Activated CD4-positive, alpha-beta T cell treated with anti-CD3 and anti-CD28 coated beads, Interleukin-2, amount 10 ng/mL, durations not matched to agents 7 days and 5 days (primary cell): ENCODE measurements at regions not wholly inside any gene's neighbourhood (a gene's known extent, or its start where the extent isn't known, plus 50 kb on each side); places are given as distances from the start of the nearest gene placed in this dataset.
"Not testable (repeated sequence)": the region's sequence is repeated elsewhere in the genome, so short reads cannot be mapped to it uniquely, and the experiment has no call there.

ENCODE experiments used
- CTCF ChIA-PET: fragments of 350-600 bp; sonication (Branson Sonifier 250); formaldehyde crosslinking; loops from one replicate; lab custom pipeline; 2021; ENCODE audit warnings: antibody characterized with exemption; lab: Charles Lee
- POLR2A ChIA-PET: fragments of 350-600 bp; sonication (Branson Sonifier 250); formaldehyde crosslinking; loops from one replicate; lab custom pipeline; 2021; ENCODE audit warnings: antibody characterized with exemption; lab: Charles Lee
- DNase-seq: peaks from one replicate; pipeline ENCODE4 v3.0.0-alpha.2; 2020
- H3K27ac Mint-ChIP-seq: one replicate; pipeline ENCODE4 v1.8.0; 2021; ENCODE audit warnings: mild to moderate bottlenecking, moderate library complexity, mixed read lengths
- H3K27me3 Mint-ChIP-seq: one replicate; pipeline ENCODE4 v1.8.0; 2021; ENCODE audit warnings: mixed read lengths
- H3K36me3 Mint-ChIP-seq: one replicate; pipeline ENCODE4 v1.8.0; 2021; ENCODE audit warnings: low read depth, mixed read lengths
- H3K4me1 Mint-ChIP-seq: one replicate; pipeline ENCODE4 v1.8.0; 2021; ENCODE audit warnings: mixed read lengths
- H3K4me3 Mint-ChIP-seq: one replicate; pipeline ENCODE4 v1.8.0; 2021; ENCODE audit warnings: mild to moderate bottlenecking, moderate library complexity, mixed read lengths
- H3K9me3 Mint-ChIP-seq: one replicate; pipeline ENCODE4 v1.8.0; 2021; ENCODE audit warnings: mixed read lengths

DNA sequence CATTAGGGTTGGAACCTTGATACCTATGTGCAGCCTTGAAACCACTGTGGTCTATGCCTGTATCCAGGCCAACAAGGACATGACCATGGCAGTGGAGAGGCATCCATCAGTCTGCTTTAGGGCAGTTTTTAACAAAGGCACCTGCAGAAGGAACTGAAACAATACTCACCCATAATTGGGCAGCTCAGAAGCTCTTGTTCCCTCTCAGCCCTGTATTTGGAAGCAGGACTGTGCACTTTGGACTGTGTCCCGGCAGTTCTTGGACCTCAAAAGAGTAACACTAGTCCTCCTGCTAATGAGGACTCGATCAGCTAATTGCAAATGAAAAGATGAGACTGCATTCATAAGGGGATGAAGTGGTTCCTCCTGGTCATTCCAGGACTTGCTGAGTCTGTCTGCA is 500.2 kb upstream of the TNP1 start:
- Mint-ChIP-seq H3K36me3 (no peaks in the 10 kb centered on the region), H3K27ac (no peak overlapping the region), H3K4me1 (no peaks in the 10 kb centered on the region), H3K4me3 (no peak overlapping the region), H3K9me3 (no peaks in the 10 kb centered on the region), H3K27me3 (peaks cover 2% of the 10 kb centered on the region)
- no peak for DNase-seq
- POLR2A ChIA-PET = no interaction called here
- CTCF ChIA-PET = no interaction called here

DNA sequence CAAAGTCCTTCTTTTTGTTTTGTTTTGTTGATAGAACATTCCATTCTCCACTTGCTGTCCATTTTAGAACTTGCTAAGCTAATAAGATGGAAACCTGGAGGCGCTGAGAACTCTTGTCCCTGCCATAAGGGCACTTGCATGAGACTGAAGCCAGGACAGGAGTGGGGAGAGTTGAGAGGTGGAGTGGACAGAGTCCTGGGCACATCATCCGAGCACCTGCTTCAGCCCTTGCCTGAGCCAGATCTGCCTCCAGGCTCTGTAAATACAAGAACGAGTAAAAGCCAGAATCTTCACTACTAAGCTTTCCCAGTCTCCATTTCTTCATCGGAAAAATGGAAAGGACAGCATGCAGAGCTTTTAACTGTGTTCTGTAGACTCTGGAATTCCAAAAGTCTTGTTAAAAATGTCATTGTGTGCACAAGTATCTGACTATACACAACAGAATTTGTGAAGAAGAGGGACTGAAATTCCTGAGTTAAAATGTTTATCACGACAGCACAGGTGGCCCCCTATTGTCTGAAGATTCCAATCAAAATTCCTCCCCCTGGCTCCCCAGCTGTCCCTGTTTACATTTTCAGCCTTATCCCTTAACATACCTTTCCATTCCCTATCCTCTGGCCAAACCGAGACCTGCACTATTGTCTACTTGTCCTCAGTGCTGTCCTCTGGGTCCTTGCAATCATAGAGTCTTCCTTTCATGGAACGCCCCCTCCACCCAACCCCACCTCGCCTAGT is 498.2 kb upstream of the TNP1 start:
- H3K9me3 Mint-ChIP-seq = no peaks in the 10 kb centered on the region
- H3K27ac Mint-ChIP-seq = no peak overlapping the region
- DNase-seq = no peak
- H3K4me3 Mint-ChIP-seq = no peak overlapping the region
- H3K4me1 Mint-ChIP-seq = no peaks in the 10 kb centered on the region
- H3K27me3 Mint-ChIP-seq = no peaks in the 10 kb centered on the region
- ChIA-PET CTCF (no interaction called here), POLR2A (no interaction called here)
- H3K36me3 Mint-ChIP-seq = no peaks in the 10 kb centered on the region

- Mint-ChIP-seq H3K4me1 (no peaks in the 10 kb centered on the region), H3K4me3 (no peak overlapping the region), H3K9me3 (no peaks in the 10 kb centered on the region), H3K36me3 (no peaks in the 10 kb centered on the region), H3K27me3 (no peaks in the 10 kb centered on the region), H3K27ac (no peak overlapping the region)
- POLR2A ChIA-PET = no interaction called here
- DNase-seq = no peak
- CTCF ChIA-PET = no interaction called here
Observed at GRCh38 chr2:217356781-217357180, 496.9 kb upstream of the TNP1 start.

GRCh38 chr2:217356142-217356541 is 496.3 kb upstream of the TNP1 start:
- Mint-ChIP-seq H3K27me3 (no peaks in the 10 kb centered on the region), H3K9me3 (no peaks in the 10 kb centered on the region), H3K27ac (no peak overlapping the region), H3K4me1 (no peaks in the 10 kb centered on the region), H3K4me3 (no peak overlapping the region), H3K36me3 (no peaks in the 10 kb centered on the region)
- POLR2A ChIA-PET = no interaction called here
- CTCF ChIA-PET = no interaction called here
- no peak for DNase-seq

- POLR2A ChIA-PET = no interaction called here
- Mint-ChIP-seq H3K4me1 (no peaks in the 10 kb centered on the region), H3K36me3 (no peaks in the 10 kb centered on the region), H3K9me3 (peaks cover 5% of the 10 kb centered on the region), H3K27ac (no peak overlapping the region), H3K27me3 (no peaks in the 10 kb centered on the region), H3K4me3 (no peak overlapping the region)
- CTCF ChIA-PET = interaction anchor here (1.0 kb wide), 1 partner anchor 11 kb away, joined by 4 read pairs; no protein-coding TSS in a partner anchor
- no peak for DNase-seq
Observed at GRCh38 chr2:217353591-217353990, 493.7 kb upstream of the TNP1 start.

GRCh38 chr2:217351378-217351777 is 491.5 kb upstream of the TNP1 start:
- ChIA-PET POLR2A (no interaction called here), CTCF (no interaction called here)
- peaks cover 8% of the 10 kb centered on the region for H3K27me3 Mint-ChIP-seq
- peaks cover 10% of the 10 kb centered on the region for H3K9me3 Mint-ChIP-seq
- DNase-seq = no peak
- H3K4me3 Mint-ChIP-seq = no peak overlapping the region
- no peaks in the 10 kb centered on the region for H3K36me3 Mint-ChIP-seq
- no peaks in the 10 kb centered on the region for H3K4me1 Mint-ChIP-seq
- no peak overlapping the region for H3K27ac Mint-ChIP-seq

DNA sequence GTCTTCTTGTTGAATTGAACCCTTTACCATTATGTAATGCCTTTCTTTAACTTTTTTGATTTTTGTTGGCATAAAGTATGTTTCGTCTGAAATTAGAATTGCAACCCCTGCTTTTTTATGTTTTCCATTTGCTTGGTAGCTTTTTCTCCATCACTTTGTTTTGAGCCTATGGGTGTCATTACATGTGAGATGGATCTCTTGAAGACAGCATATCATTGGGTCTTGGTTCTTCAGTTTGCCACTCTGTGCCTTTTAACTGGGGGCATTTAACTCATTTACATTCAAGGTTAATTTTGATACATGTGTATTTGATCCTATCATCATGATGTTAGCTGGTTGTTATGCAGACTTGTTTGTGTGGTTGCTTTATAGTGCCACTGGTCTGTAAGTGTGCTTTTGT is 489.4 kb upstream of the TNP1 start:
- H3K9me3 Mint-ChIP-seq = peaks cover 10% of the 10 kb centered on the region
- no peak overlapping the region for H3K4me3 Mint-ChIP-seq
- DNase-seq = no peak
- no peaks in the 10 kb centered on the region for H3K4me1 Mint-ChIP-seq
- H3K27me3 Mint-ChIP-seq = peaks cover 8% of the 10 kb centered on the region
- CTCF ChIA-PET = interaction anchor here (1.0 kb wide), 1 partner anchor 15 kb away, joined by 3 read pairs; no protein-coding TSS in a partner anchor
- no peaks in the 10 kb centered on the region for H3K36me3 Mint-ChIP-seq
- H3K27ac Mint-ChIP-seq = no peak overlapping the region
- POLR2A ChIA-PET = no interaction called here

DNA sequence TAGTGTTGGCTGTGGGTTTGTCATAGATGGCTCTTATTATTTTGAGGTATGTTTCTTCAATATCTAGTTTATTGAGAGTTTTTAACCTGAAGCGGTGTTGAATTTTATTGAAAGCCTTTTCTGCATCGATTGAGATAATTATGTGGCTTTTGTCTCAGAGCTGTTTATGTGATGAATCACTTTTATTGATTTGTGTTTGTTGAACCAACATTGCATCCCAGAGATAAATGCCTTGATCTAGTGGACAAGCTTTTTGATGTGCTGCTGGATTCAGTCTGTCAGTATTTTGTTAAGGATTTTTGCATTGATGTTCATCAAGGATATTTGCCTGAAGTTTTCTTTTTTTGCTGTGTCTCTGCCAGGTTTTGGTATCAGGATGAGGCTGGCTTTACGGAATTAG is 487.8 kb upstream of the TNP1 start:
- H3K27ac Mint-ChIP-seq, CTCF ChIA-PET, H3K27me3 Mint-ChIP-seq, H3K36me3 Mint-ChIP-seq, H3K4me3 Mint-ChIP-seq, H3K4me1 Mint-ChIP-seq, DNase-seq: not testable (repeated sequence)
- peaks cover 10% of the 10 kb centered on the region for H3K9me3 Mint-ChIP-seq
- POLR2A ChIA-PET = interaction anchor here (0.6 kb wide), 1 partner anchor 15 kb away, joined by 3 read pairs; no protein-coding TSS in a partner anchor

DNA sequence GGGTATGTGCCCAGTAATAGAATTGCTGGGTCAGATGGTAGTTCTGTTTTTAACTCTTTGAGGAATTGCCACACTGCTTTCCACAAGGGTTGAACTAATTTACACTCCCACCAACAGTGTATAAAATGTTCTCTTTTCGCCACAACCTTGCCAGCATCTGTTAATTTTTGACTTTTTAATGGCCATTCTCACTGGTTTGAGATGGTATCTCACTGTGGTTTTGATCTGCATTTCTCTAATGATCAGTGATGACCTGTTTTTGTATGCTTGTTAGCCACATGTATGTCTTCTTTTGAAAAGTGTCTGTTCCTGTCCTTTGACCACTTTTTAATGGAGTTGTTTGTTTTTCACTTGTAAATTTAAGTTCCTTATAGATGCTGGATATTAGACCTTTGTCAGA is 486.2 kb upstream of the TNP1 start:
- CTCF ChIA-PET, H3K27ac Mint-ChIP-seq, DNase-seq, H3K27me3 Mint-ChIP-seq, H3K4me1 Mint-ChIP-seq, POLR2A ChIA-PET, H3K4me3 Mint-ChIP-seq, H3K36me3 Mint-ChIP-seq: not testable (repeated sequence)
- peaks cover 10% of the 10 kb centered on the region for H3K9me3 Mint-ChIP-seq

DNA sequence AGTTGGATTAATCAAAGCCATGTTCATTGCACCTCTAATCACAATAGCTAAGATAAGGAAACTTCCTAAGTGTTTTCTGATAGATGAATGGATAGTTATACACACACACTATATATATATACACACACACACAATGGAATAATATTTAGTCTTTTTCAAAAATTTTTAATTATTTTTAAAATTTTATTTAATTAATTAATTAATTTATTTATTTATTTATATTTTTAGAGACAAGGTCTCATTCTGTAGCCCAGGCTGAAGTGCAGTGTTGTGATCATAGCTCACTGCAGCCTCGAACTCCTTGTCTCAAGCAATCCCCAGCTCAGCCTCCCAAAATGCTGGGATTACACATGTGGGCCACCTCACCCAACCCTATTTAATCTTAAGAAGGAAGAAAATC is 481.0 kb upstream of the TNP1 start:
- ChIA-PET POLR2A (no interaction called here), CTCF (no interaction called here)
- H3K9me3 Mint-ChIP-seq = no peaks in the 10 kb centered on the region
- no peaks in the 10 kb centered on the region for H3K27me3 Mint-ChIP-seq
- DNase-seq = no peak
- H3K4me3 Mint-ChIP-seq = no peak overlapping the region
- no peaks in the 10 kb centered on the region for H3K4me1 Mint-ChIP-seq
- H3K27ac Mint-ChIP-seq = no peak overlapping the region
- H3K36me3 Mint-ChIP-seq = no peaks in the 10 kb centered on the region

DNA sequence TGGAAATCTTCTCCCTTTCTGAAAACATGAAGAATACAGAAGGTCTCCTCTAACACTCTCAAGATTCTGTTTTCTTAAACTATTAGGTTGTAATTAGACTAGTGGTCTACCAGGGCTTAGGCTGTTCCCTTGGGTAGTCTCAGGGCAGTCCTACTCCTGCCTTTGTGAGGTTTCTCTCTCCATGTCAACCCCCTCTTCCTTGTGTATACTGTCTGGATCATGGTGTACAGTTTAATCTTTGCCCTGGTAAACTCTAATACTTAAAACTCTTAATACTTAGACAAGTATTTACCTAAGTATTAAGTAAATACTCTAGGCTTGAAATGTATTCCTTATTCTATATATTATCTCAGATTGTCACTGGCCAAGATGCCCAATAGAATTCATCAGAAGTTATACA is 480.3 kb upstream of the TNP1 start:
- H3K9me3 Mint-ChIP-seq = no peaks in the 10 kb centered on the region
- no peaks in the 10 kb centered on the region for H3K4me1 Mint-ChIP-seq
- no peaks in the 10 kb centered on the region for H3K36me3 Mint-ChIP-seq
- H3K4me3 Mint-ChIP-seq = no peak overlapping the region
- H3K27ac Mint-ChIP-seq = no peak overlapping the region
- DNase-seq = no peak
- POLR2A ChIA-PET = no interaction called here
- CTCF ChIA-PET = no interaction called here
- H3K27me3 Mint-ChIP-seq = no peaks in the 10 kb centered on the region

GRCh38 chr2:217339753-217340152 is 479.9 kb upstream of the TNP1 start:
- Mint-ChIP-seq H3K27ac (no peak overlapping the region), H3K4me1 (no peaks in the 10 kb centered on the region), H3K4me3 (no peak overlapping the region), H3K27me3 (no peaks in the 10 kb centered on the region), H3K9me3 (no peaks in the 10 kb centered on the region), H3K36me3 (no peaks in the 10 kb centered on the region)
- POLR2A ChIA-PET = no interaction called here
- no peak for DNase-seq
- CTCF ChIA-PET = no interaction called here

- Mint-ChIP-seq H3K27ac (no peak overlapping the region), H3K4me3 (no peak overlapping the region), H3K9me3 (no peaks in the 10 kb centered on the region), H3K36me3 (no peaks in the 10 kb centered on the region), H3K27me3 (no peaks in the 10 kb centered on the region), H3K4me1 (no peaks in the 10 kb centered on the region)
- DNase-seq = no peak
- POLR2A ChIA-PET = no interaction called here
- CTCF ChIA-PET = no interaction called here
Observed at GRCh38 chr2:217338306-217338916, 478.5 kb upstream of the TNP1 start.

- CTCF ChIA-PET = no interaction called here
Observed at GRCh38 chr2:217337771-217338170, 477.9 kb upstream of the TNP1 start.

More at GRCh38 chr2:217337771-217338170, 477.9 kb upstream of the TNP1 start:
- Mint-ChIP-seq H3K4me1 (no peaks in the 10 kb centered on the region), H3K36me3 (no peaks in the 10 kb centered on the region), H3K27me3 (no peaks in the 10 kb centered on the region), H3K27ac (no peak overlapping the region), H3K4me3 (no peak overlapping the region), H3K9me3 (no peaks in the 10 kb centered on the region)
- POLR2A ChIA-PET = no interaction called here
- DNase-seq = no peak
